GM12878 (cell line): ENCODE measurements at regions not wholly inside any gene's neighbourhood (a gene's known extent, or its start where the extent isn't known, plus 50 kb on each side); places are given as distances from the start of the nearest gene placed in this dataset.

Source experiments
- ATAC-seq: fragments of 200-7000 bp; cut with Tn5 transposase; 3 replicates; pipeline ENCODE4 v1.9.1; 2020; ENCODE audit warnings: mild to moderate bottlenecking, moderate library complexity
- BruUV-seq: library from RNA; stranded (reverse); fragments of 400-500 nt; replicated peaks from 2 replicates; lab custom pipeline; 2021; lab: Mats Ljungman, UMichigan
- CTCF ChIA-PET: fragments of 300-600 bp; sonication (Branson Sonifier 250); formaldehyde crosslinking; extraction: SDS; loops from one replicate; lab custom pipeline; 2021; ENCODE audit warnings: inconsistent platforms; lab: Yijun Ruan, JAX
- POLR2A ChIA-PET: fragments of 350-600 bp; formaldehyde crosslinking; extraction: SDS; loops from one replicate; lab custom pipeline; 2021; ENCODE audit warnings: inconsistent platforms; lab: Charles Lee
- RAD21 ChIA-PET: fragments of 300-600 bp; sonication (Branson Sonifier 250); formaldehyde crosslinking; loops from one replicate; lab custom pipeline; 2023; ENCODE audit warnings: antibody characterized with exemption; ENCODE audit not compliant: unreplicated experiment; lab: Charles Lee
- SMC1A ChIA-PET: fragments of 300-600 bp; sonication (Branson Sonifier 250); formaldehyde crosslinking; loops from one replicate; lab custom pipeline; 2023; ENCODE audit not compliant: unreplicated experiment, uncharacterized antibody; lab: Charles Lee
- DNase-seq: peaks from one replicate; pipeline ENCODE4 v3.0.0-alpha.2; 2011; ENCODE audit warnings: low read depth, low spot score
- FAIRE-seq: peaks from 3 replicates; lab custom pipeline; 2011; peaks lifted over from hg19 to GRCh38; lab: Jason Lieb, UNC
- H2AFZ ChIP-seq: 2 replicates; pipeline ENCODE4 v1.6.0; 2011; ENCODE audit warnings: low read depth, low read length, control low read depth; ENCODE audit not compliant: control insufficient read depth
- H3K27ac ChIP-seq: 2 replicates; pipeline ENCODE4 v1.5.1; 2011; ENCODE audit warnings: control low read depth; ENCODE audit not compliant: control insufficient read depth, insufficient read depth
- H3K27me3 ChIP-seq, 2 experiments: replicated peaks in 1 of 2; 2 replicates each; pipeline versions ENCODE4 v1.6.0 to v1.6.1; 2011; ENCODE audit warnings: low read length in 1 of 2; ENCODE audit not compliant: control insufficient read depth in 2 of 2, insufficient read depth in 2 of 2
- H3K36me3 ChIP-seq, 2 experiments: 2 replicates each; pipeline ENCODE4 v1.5.1; 2011; ENCODE audit warnings: low read length in 1 of 2; ENCODE audit not compliant: control insufficient read depth in 2 of 2, insufficient read depth in 2 of 2
- H3K4me1 ChIP-seq: 2 replicates; pipeline ENCODE4 v1.6.1; 2011; ENCODE audit warnings: mild to moderate bottlenecking, low read length, moderate library complexity, mixed read lengths; ENCODE audit not compliant: control insufficient read depth, insufficient read depth
- H3K4me2 ChIP-seq: 2 replicates; pipeline ENCODE4 v1.6.0; 2011; ENCODE audit warnings: control low read depth; ENCODE audit not compliant: control insufficient read depth, insufficient read depth
- H3K4me3 ChIP-seq: fragments of 200-600 bp; sonication (generic); 2 replicates; pipeline ENCODE4 v1.5.1; 2016
- H3K79me2 ChIP-seq: 2 replicates; pipeline ENCODE4 v1.6.0; 2011; ENCODE audit warnings: low read length; ENCODE audit not compliant: control insufficient read depth, insufficient read depth
- H3K9ac ChIP-seq: 2 replicates; pipeline ENCODE4 v1.8.0; 2011; ENCODE audit warnings: low read length, control low read depth, mixed read lengths; ENCODE audit not compliant: control insufficient read depth, insufficient read depth
- H3K9me3 ChIP-seq: replicated peaks from 3 replicates; pipeline ENCODE4 v1.5.1; 2011; ENCODE audit warnings: mild to moderate bottlenecking, low read length; ENCODE audit not compliant: control insufficient read depth, insufficient read depth
- H4K20me1 ChIP-seq: 2 replicates; pipeline ENCODE4 v1.6.0; 2011; ENCODE audit not compliant: control insufficient read depth, insufficient read depth
- BCL11A ChIP-seq: IDR thresholded peaks from 2 replicates; pipeline ENCODE4 v1.6.1; 2011; ENCODE audit warnings: low read depth, low read length
- BMI1 ChIP-seq: fragments of 450-650 bp; IDR thresholded peaks from 2 replicates; pipeline ENCODE4 v1.6.1; 2016; ENCODE audit warnings: mild to moderate bottlenecking, moderate library complexity, borderline replicate concordance
- CHD1 ChIP-seq: IDR thresholded peaks from 2 replicates; pipeline ENCODE4 v1.6.1; 2012; ENCODE audit warnings: low read depth, low read length, improper control_type of control experiment
- CHD4 ChIP-seq: fragments of 200-600 bp; sonication (generic); IDR thresholded peaks from 2 replicates; pipeline ENCODE4 v1.6.1; 2016; ENCODE audit warnings: mild to moderate bottlenecking
- IKZF2 ChIP-seq, 2 experiments: fragments of 450-650 bp; IDR thresholded peaks; 2 replicates each; pipeline ENCODE4 v1.6.1; 2017; ENCODE audit warnings: mild to moderate bottlenecking in 2 of 2, moderate library complexity in 2 of 2
- LARP7 ChIP-seq: fragments of 450-650 bp; IDR thresholded peaks from 2 replicates; pipeline ENCODE4 v1.6.1; 2017; ENCODE audit warnings: mild to moderate bottlenecking
- NFIC ChIP-seq: IDR thresholded peaks from 2 replicates; pipeline ENCODE4 v1.6.1; 2012; ENCODE audit warnings: low read depth, mild to moderate bottlenecking, inconsistent platforms, low read length, moderate library complexity
- NR2C1 ChIP-seq: fragments of 450-650 bp; IDR thresholded peaks from 2 replicates; pipeline ENCODE4 v1.6.1; 2017; ENCODE audit warnings: antibody characterized with exemption, mild to moderate bottlenecking, moderate library complexity
- RAD21 ChIP-seq: IDR thresholded peaks from 2 replicates; pipeline ENCODE4 v1.6.1; 2011; ENCODE audit warnings: mild to moderate bottlenecking, low read depth, low read length, moderate library complexity; ENCODE audit not compliant: insufficient read depth
- SPI1 ChIP-seq: IDR thresholded peaks from 2 replicates; pipeline ENCODE4 v1.6.1; 2011; ENCODE audit warnings: low read depth, mild to moderate bottlenecking, low read length, moderate library complexity, borderline replicate concordance; ENCODE audit not compliant: insufficient read depth
- SUZ12 ChIP-seq: fragments of 200-600 bp; sonication (generic); IDR thresholded peaks from one replicate; pipeline ENCODE4 v1.6.1; 2018; ENCODE audit warnings: antibody characterized with exemption, mild to moderate bottlenecking; ENCODE audit not compliant: unreplicated experiment
- TCF12 ChIP-seq: IDR thresholded peaks from 2 replicates; pipeline ENCODE4 v1.6.1; 2011; ENCODE audit warnings: low read depth, mild to moderate bottlenecking, low read length
- ZNF24 ChIP-seq: fragments of 450-650 bp; IDR thresholded peaks from 2 replicates; pipeline ENCODE4 v1.6.1; 2017; ENCODE audit warnings: antibody characterized with exemption, mild to moderate bottlenecking
- WGBS: methylation state at CpG from one replicate; pipeline ENCODE4 v1.1.6; 2016; ENCODE audit warnings: low lambda C conversion rate; ENCODE audit not compliant: insufficient replicate concordance, insufficient coverage; ENCODE audit errors: missing lambda C conversion rate; 5-methylcytosine and 5-hydroxymethylcytosine counted together
- in situ Hi-C: fragments of 300-500 bp; cut with MboI; formaldehyde crosslinking; loops from 9 replicates; pipeline ENCODE4 v1.14.3; 2018; ENCODE audit warnings: mixed read lengths
- intact Hi-C: fragments of 100-400 bp; cut with micrococcal nuclease; formaldehyde crosslinking; loops from one replicate; pipeline ENCODE4 v1.14.2; 2022; ENCODE audit not compliant: unreplicated experiment
- TF ChIP-seq, protein P1 (sequence below): fragments of 450-650 bp; formaldehyde crosslinking; IDR thresholded peaks from 2 replicates; pipeline ENCODE4 v1.5.0; 2022; ENCODE audit warnings: mild to moderate bottlenecking, missing genetic modification characterization

DNA sequence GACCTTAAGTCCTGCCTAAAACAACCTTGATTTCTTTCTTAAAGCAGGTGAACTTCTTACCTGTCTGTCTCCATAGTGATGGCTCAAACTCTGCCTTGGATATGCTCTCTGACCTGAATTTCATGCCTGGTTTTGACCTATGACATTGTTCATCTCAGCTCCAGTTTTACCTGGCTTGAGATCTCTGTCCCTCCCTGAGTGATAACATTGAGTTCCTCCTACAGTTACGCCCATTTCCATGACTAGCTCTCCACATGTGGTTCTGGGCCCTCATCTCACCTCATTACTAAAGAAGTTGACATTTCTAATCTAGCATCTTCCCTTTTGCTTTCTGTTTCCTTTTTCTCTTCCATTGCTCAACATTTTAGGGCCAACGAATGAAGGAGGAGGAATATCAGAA is 233.1 kb downstream of the HHIPL2 start:
- TF ChIP-seq RAD21: no peak
- TF ChIP-seq IKZF2 (IDR thresholded peaks at IDR 0.05): no peak
- TF ChIP-seq, protein P1, sequence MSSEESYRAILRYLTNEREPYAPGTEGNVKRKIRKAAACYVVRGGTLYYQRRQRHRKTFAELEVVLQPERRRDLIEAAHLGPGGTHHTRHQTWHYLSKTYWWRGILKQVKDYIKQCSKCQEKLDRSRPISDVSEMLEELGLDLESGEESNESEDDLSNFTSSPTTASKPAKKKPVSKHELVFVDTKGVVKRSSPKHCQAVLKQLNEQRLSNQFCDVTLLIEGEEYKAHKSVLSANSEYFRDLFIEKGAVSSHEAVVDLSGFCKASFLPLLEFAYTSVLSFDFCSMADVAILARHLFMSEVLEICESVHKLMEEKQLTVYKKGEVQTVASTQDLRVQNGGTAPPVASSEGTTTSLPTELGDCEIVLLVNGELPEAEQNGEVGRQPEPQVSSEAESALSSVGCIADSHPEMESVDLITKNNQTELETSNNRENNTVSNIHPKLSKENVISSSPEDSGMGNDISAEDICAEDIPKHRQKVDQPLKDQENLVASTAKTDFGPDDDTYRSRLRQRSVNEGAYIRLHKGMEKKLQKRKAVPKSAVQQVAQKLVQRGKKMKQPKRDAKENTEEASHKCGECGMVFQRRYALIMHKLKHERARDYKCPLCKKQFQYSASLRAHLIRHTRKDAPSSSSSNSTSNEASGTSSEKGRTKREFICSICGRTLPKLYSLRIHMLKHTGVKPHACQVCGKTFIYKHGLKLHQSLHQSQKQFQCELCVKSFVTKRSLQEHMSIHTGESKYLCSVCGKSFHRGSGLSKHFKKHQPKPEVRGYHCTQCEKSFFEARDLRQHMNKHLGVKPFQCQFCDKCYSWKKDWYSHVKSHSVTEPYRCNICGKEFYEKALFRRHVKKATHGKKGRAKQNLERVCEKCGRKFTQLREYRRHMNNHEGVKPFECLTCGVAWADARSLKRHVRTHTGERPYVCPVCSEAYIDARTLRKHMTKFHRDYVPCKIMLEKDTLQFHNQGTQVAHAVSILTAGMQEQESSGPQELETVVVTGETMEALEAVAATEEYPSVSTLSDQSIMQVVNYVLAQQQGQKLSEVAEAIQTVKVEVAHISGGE (CRISPR knock-in tag): no peak
- no peak for TF ChIP-seq ZNF24
- no peak for TF ChIP-seq NR2C1
- TF ChIP-seq CHD4: no peak
- TF ChIP-seq SUZ12: no peak
- no peak for TF ChIP-seq TCF12
- TF ChIP-seq LARP7: no peak
- no peak for TF ChIP-seq BMI1
- no peak for TF ChIP-seq SPI1
- TF ChIP-seq CHD1: no peak
- TF ChIP-seq BCL11A: no peak
- TF ChIP-seq NFIC: no peak
- no peaks in the 10 kb centered on the region for H3K79me2 ChIP-seq
- WGBS: 7% methylated on average over 2 of the region's 2 CpGs
- no peak for FAIRE-seq
- H3K27ac ChIP-seq: no peak overlapping the region
- H2AFZ ChIP-seq: no peak overlapping the region
- in situ Hi-C loops (no loop called here), intact Hi-C loops (no loop called here)
- DNase-seq: no peak
- RAD21 ChIA-PET: no interaction called here
- CTCF ChIA-PET: no interaction called here
- H3K4me3 ChIP-seq: no peak overlapping the region
- H3K36me3 ChIP-seq: no peaks in the 10 kb centered on the region
- POLR2A ChIA-PET: interaction anchor here (0.6 kb wide), 1 partner anchor 390 kb away, joined by 5 read pairs; no protein-coding TSS in a partner anchor
- SMC1A ChIA-PET: interaction anchor here (0.7 kb wide), 1 partner anchor 28 kb away, joined by 3 read pairs; no protein-coding TSS in a partner anchor
- H3K9me3 ChIP-seq: no peaks in the 10 kb centered on the region
- no peak overlapping the region for H3K9ac ChIP-seq
- no peak for ATAC-seq
- no peaks in the 10 kb centered on the region for H4K20me1 ChIP-seq
- H3K4me2 ChIP-seq: no peak overlapping the region
- BruUV-seq: no TSS peak
- H3K4me1 ChIP-seq: no peaks in the 10 kb centered on the region
- no peaks in the 10 kb centered on the region; a peak in 1 of 4 replicates for H3K27me3 ChIP-seq
